ENCODE measurements at regions not wholly inside any gene's neighbourhood (a gene's known extent, or its start where the extent isn't known, plus 50 kb on each side); places are given as distances from the start of the nearest gene placed in this dataset.

GRCh38 chr7:21029006-21029405, 242.3 kb upstream of the SP8 start:
- DNase-seq: no peak

- no peak for DNase-seq
Measured at GRCh38 chr7:21030237-21030871, 243.7 kb upstream of the SP8 start.

GRCh38 chr7:21041252-21041651, 254.6 kb upstream of the SP8 start:
- DNase-seq: no peak

- DNase-seq: no peak
Measured at GRCh38 chr7:21041666-21042065, 255.0 kb upstream of the SP8 start.

GRCh38 chr7:21044384-21044783, 257.7 kb upstream of the SP8 start:
- no peak for DNase-seq

- no peak for DNase-seq
Measured at GRCh38 chr7:21044913-21045568, 258.4 kb upstream of the SP8 start.

GRCh38 chr7:21051865-21052264, 265.2 kb upstream of the SP8 start:
- no peak for DNase-seq

- DNase-seq: no peak
Measured at GRCh38 chr7:21054427-21055112, 267.9 kb upstream of the SP8 start.

- DNase-seq: no peak
Measured at GRCh38 chr7:21059069-21059468, 272.4 kb upstream of the SP8 start.

- no peak for DNase-seq
Measured at GRCh38 chr7:21063106-21063505, 276.4 kb upstream of the SP8 start.

GRCh38 chr7:21064698-21065648, 278.3 kb upstream of the SP8 start:
- DNase-seq: no peak

- DNase-seq: no peak
Measured at GRCh38 chr7:21066221-21066620, 279.5 kb upstream of the SP8 start.

GRCh38 chr7:21067216-21067615, 280.5 kb upstream of the SP8 start:
- DNase-seq: no peak

GRCh38 chr7:21070571-21071090, 283.9 kb upstream of the SP8 start:
- peak; percentile 78 to 83 for DNase-seq

GRCh38 chr7:21071561-21072501, 285.1 kb upstream of the SP8 start:
- peak; percentile 8 to 11 for DNase-seq

- no peak for DNase-seq
Measured at GRCh38 chr7:21076054-21076453, 289.4 kb upstream of the SP8 start.

GRCh38 chr7:21076574-21076973, 289.9 kb upstream of the SP8 start:
- DNase-seq: peak; percentile 33

- no peak for DNase-seq
Measured at GRCh38 chr7:21077602-21078001, 290.9 kb upstream of the SP8 start.

GRCh38 chr7:21084286-21084685, 297.6 kb upstream of the SP8 start:
- no peak for DNase-seq

GRCh38 chr7:21086688-21087087, 300.0 kb upstream of the SP8 start:
- DNase-seq: peak; percentile 37 to 48

- DNase-seq: no peak
Measured at GRCh38 chr7:21089653-21090052, 303.0 kb upstream of the SP8 start.
